Epithelial cell of esophagus (primary cell): ENCODE measurements at regions not wholly inside any gene's neighbourhood (a gene's known extent, or its start where the extent isn't known, plus 50 kb on each side); places are given as distances from the start of the nearest gene placed in this dataset.

Experiments used
- DNase-seq: peaks from one replicate; pipeline ENCODE4 v3.0.0; 2010; ENCODE audit warnings: low read depth
- H3K4me3 ChIP-seq: 2 replicates; pipeline ENCODE4 v1.5.1; 2011; ENCODE audit warnings: mild to moderate bottlenecking, low read length, control low read depth
- CTCF ChIP-seq: IDR thresholded peaks from 2 replicates; pipeline ENCODE4 v1.5.1; 2011; ENCODE audit warnings: low read depth, mild to moderate bottlenecking, low read length, control low read depth, inconsistent platforms; ENCODE audit not compliant: insufficient read depth; ENCODE audit errors: missing control alignments

- TF ChIP-seq CTCF: no peak
- no peak for DNase-seq
- no peak overlapping the region for H3K4me3 ChIP-seq
Measured at GRCh38 chr1:98058676-98059075, 137.8 kb upstream of the DPYD start.

- DNase-seq: no peak
- no peak overlapping the region for H3K4me3 ChIP-seq
- TF ChIP-seq CTCF: no peak
Measured at GRCh38 chr1:98057236-98057910, 136.5 kb upstream of the DPYD start.

- TF ChIP-seq CTCF: no peak
Measured at GRCh38 chr1:98056781-98057180, 135.9 kb upstream of the DPYD start.

GRCh38 chr1:98055457-98055856 lies 134.6 kb upstream of the DPYD start:
- H3K4me3 ChIP-seq: no peak overlapping the region
- no peak for DNase-seq
- no peak for TF ChIP-seq CTCF

More at GRCh38 chr1:98056781-98057180, 135.9 kb upstream of the DPYD start:
- H3K4me3 ChIP-seq: no peak overlapping the region
- no peak for DNase-seq

- no peak for DNase-seq
- TF ChIP-seq CTCF: no peak
- no peak overlapping the region for H3K4me3 ChIP-seq
Measured at GRCh38 chr1:98054786-98055185, 134.0 kb upstream of the DPYD start.

- no peak for DNase-seq
- TF ChIP-seq CTCF: no peak
- no peak overlapping the region for H3K4me3 ChIP-seq
Measured at GRCh38 chr1:98054367-98054701, 133.5 kb upstream of the DPYD start.
